Smooth muscle cell (in vitro differentiated cells): ENCODE measurements at regions not wholly inside any gene's neighbourhood (a gene's known extent, or its start where the extent isn't known, plus 50 kb on each side); places are given as distances from the start of the nearest gene placed in this dataset.

Experiments used
- DNase-seq: peaks from one replicate; lab custom pipeline; 2025; ENCODE audit not compliant: unreplicated experiment; lab: John Stamatoyannopoulos, UW
- H2AFZ ChIP-seq: fragments of 200-600 bp; sonication (generic); 2 replicates; pipeline ENCODE4 v1.6.0; 2016; ENCODE audit warnings: antibody characterized with exemption, low read depth, mild to moderate bottlenecking
- H3F3A ChIP-seq: fragments of 200-600 bp; sonication (generic); 2 replicates; pipeline ENCODE4 v1.6.0; 2017; ENCODE audit warnings: antibody characterized with exemption, low read depth
- H3K27ac ChIP-seq: fragments of 200-600 bp; sonication (generic); 2 replicates; pipeline ENCODE4 v1.5.1; 2016; ENCODE audit warnings: low read depth, mild to moderate bottlenecking
- H3K27me3 ChIP-seq: fragments of 200-600 bp; sonication (generic); 2 replicates; pipeline ENCODE4 v1.6.1; 2016; ENCODE audit warnings: low read depth, mild to moderate bottlenecking
- H3K36me3 ChIP-seq: fragments of 200-600 bp; sonication (generic); 2 replicates; pipeline ENCODE4 v1.5.1; 2016; ENCODE audit warnings: low read depth
- H3K4me1 ChIP-seq: fragments of 200-600 bp; sonication (generic); 2 replicates; pipeline ENCODE4 v1.5.1; 2016; ENCODE audit warnings: low read depth
- H3K4me2 ChIP-seq: fragments of 200-600 bp; sonication (generic); 2 replicates; pipeline ENCODE4 v1.6.0; 2016; ENCODE audit warnings: mild to moderate bottlenecking
- H3K4me3 ChIP-seq: fragments of 200-600 bp; sonication (generic); 2 replicates; pipeline ENCODE4 v1.5.1; 2016; ENCODE audit warnings: mild to moderate bottlenecking
- H3K79me2 ChIP-seq: fragments of 200-600 bp; sonication (generic); 2 replicates; pipeline ENCODE4 v1.6.0; 2016; ENCODE audit warnings: low read depth, mild to moderate bottlenecking
- H3K9ac ChIP-seq: fragments of 200-600 bp; sonication (generic); 2 replicates; pipeline ENCODE4 v1.6.0; 2016; ENCODE audit warnings: low read depth
- H3K9me3 ChIP-seq: fragments of 200-600 bp; sonication (generic); replicated peaks from 2 replicates; pipeline ENCODE4 v1.5.1; 2016; ENCODE audit warnings: low read depth
- H4K20me1 ChIP-seq: fragments of 200-600 bp; sonication (generic); 2 replicates; pipeline ENCODE4 v1.6.0; 2016; ENCODE audit warnings: low read depth
- WGBS: methylation state at CpG from one replicate; pipeline ENCODE4 v1.1.7; 2016; ENCODE audit warnings: low lambda C conversion rate; 5-methylcytosine and 5-hydroxymethylcytosine counted together
- TF ChIP-seq, protein P1 (sequence below): fragments of 200-600 bp; sonication (generic); IDR thresholded peaks from 2 replicates; pipeline ENCODE4 v1.5.1; 2017; ENCODE audit warnings: borderline replicate concordance, mild to moderate bottlenecking, antibody characterized with exemption; ENCODE audit not compliant: insufficient read depth, poor library complexity, severe bottlenecking

DNA sequence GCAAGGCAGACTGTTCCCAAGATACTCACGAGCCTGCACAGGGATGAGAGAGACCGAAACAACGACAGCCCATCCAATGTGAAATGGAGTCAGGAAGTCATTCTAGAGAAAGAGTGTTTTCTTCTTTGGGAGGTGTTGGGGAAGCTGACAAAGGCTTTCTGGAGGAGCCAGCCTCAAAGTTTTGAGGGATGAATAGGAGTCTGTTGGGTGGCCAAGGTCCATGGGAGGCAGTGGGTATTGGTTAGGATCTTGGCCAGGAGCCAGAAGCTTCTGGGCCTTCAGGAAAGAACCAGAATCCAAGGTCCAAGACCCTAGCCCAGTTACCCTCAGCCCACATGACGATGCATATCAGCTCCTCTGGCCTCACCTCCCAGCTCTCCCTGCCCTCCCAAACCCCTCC is 59.9 kb upstream of the SHISAL1 start:
- Histone ChIP-seq H4K20me1 (no peaks in the 10 kb centered on the region), H3F3A (no peaks in the 10 kb centered on the region), H3K4me3 (no peak overlapping the region), H3K4me1 (no peaks in the 10 kb centered on the region), H3K36me3 (no peaks in the 10 kb centered on the region), H3K9me3 (peaks cover 6% of the 10 kb centered on the region), H3K9ac (no peak overlapping the region), H3K4me2 (no peak overlapping the region), H3K79me2 (no peaks in the 10 kb centered on the region), H2AFZ (no peak overlapping the region), H3K27me3 (no peaks in the 10 kb centered on the region), H3K27ac (no peak overlapping the region)
- no peak for DNase-seq
- WGBS, result 69% methylated on average over 4 of the region's 4 CpGs
- TF ChIP-seq, protein P1, sequence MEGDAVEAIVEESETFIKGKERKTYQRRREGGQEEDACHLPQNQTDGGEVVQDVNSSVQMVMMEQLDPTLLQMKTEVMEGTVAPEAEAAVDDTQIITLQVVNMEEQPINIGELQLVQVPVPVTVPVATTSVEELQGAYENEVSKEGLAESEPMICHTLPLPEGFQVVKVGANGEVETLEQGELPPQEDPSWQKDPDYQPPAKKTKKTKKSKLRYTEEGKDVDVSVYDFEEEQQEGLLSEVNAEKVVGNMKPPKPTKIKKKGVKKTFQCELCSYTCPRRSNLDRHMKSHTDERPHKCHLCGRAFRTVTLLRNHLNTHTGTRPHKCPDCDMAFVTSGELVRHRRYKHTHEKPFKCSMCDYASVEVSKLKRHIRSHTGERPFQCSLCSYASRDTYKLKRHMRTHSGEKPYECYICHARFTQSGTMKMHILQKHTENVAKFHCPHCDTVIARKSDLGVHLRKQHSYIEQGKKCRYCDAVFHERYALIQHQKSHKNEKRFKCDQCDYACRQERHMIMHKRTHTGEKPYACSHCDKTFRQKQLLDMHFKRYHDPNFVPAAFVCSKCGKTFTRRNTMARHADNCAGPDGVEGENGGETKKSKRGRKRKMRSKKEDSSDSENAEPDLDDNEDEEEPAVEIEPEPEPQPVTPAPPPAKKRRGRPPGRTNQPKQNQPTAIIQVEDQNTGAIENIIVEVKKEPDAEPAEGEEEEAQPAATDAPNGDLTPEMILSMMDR, result no peak

DNA sequence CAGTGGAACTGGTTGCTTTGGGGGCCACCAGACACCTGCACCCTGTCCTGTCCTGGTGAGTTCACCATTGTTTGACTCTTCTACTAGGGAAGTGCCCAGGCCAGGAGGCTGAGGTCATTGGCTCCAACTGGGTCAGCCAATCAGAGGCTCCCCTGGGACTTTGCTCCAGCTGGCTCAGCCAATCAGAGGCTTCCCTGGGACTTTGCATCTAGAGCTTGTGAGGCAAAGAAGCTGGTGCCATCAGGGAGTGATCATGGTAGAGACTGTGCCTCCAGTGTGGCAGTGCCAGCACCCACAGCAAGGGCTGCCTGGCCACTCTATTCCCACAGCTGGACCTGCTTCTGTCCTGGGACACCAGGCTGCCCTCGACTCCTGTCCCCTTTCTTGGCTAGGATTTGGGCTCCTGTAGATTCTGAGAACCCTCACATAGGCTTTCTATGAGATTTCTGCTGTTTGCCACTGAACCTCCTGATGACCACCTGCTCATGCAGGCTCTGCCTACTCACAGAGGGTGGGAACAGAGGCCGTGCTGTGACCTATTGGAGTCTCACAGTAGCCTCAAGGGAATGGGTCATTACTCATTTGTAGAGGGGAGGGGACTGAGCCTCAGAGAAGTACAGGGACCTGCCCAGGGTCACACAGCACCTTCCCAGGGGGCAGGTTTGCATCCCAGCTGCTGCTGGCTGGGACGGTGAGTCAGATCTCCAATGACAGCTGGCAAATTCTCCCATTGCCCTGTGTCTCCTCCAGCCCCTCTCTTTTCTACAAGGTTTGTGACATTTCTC is 59.2 kb upstream of the SHISAL1 start:
- DNase-seq, result no peak
- Histone ChIP-seq H4K20me1 (no peaks in the 10 kb centered on the region), H3K27ac (no peak overlapping the region), H3K79me2 (no peaks in the 10 kb centered on the region), H2AFZ (no peak overlapping the region), H3K9me3 (peaks cover 6% of the 10 kb centered on the region), H3K4me3 (no peak overlapping the region), H3F3A (no peaks in the 10 kb centered on the region), H3K36me3 (no peaks in the 10 kb centered on the region), H3K4me1 (no peaks in the 10 kb centered on the region), H3K9ac (no peak overlapping the region), H3K27me3 (no peaks in the 10 kb centered on the region), H3K4me2 (no peak overlapping the region)
- TF ChIP-seq, protein P1, result no peak
- WGBS, result 79% methylated on average over 3 of the region's 3 CpGs

DNA sequence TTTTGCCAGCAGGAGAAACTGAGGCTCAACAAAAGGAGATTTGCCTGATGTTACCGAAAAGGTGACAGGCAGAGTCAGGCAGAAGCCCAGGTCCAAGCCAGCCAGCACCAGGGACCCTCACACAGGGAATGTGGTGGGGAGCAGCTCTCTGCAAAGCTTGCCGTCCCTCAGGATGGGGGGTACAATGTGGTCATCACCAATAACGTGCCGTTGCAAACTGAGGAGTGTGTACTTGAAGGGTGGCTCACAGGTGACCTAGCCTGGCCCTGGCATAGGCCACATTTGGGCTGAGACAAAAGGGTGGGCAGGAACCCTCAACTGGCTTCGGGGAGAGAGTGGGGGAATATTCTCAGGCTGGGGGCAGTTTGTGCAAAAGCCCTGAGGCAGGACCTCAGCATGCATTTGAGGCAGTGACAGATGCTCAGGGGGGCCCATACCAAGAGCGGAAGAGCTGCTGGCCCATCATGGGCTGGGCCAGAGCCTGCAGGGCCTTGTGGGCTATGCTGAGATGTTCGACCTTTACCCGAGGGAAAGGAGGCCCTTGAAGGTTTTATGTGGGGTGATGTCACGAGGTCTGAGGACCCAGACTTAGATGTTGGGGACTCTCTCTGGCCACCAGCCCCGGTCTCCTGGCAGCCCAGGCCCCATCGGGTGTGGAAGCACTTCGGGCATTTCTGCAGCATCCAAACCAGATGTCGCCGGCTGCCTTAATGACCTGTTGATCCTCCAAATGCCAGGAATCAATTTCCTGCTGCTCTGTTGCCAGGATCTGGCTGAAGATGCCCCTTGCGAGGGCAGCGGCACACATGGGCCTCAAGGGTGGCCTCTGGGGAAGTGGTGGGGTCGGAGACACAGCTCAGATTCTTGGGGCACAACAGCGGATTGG is 57.4 kb upstream of the SHISAL1 start:
- no peak overlapping the region for H3K9ac ChIP-seq
- peaks cover 3% of the 10 kb centered on the region for H3K9me3 ChIP-seq
- no peak overlapping the region for H3K27ac ChIP-seq
- TF ChIP-seq, protein P1, result no peak
- no peak overlapping the region for H3K4me2 ChIP-seq
- 75% methylated on average over 18 of the region's 18 CpGs for WGBS
- no peaks in the 10 kb centered on the region for H3F3A ChIP-seq
- H2AFZ ChIP-seq, result no peak overlapping the region
- H3K4me1 ChIP-seq, result no peaks in the 10 kb centered on the region
- DNase-seq, result no peak
- H3K27me3 ChIP-seq, result no peaks in the 10 kb centered on the region
- H4K20me1 ChIP-seq, result no peaks in the 10 kb centered on the region
- H3K79me2 ChIP-seq, result no peaks in the 10 kb centered on the region
- H3K4me3 ChIP-seq, result no peak overlapping the region
- no peaks in the 10 kb centered on the region for H3K36me3 ChIP-seq
